ENCODE measurements at regions not wholly inside any gene's neighbourhood (a gene's known extent, or its start where the extent isn't known, plus 50 kb on each side); places are given as distances from the start of the nearest gene placed in this dataset.
"Not testable (repeated sequence)": the region's sequence is repeated elsewhere in the genome, so short reads cannot be mapped to it uniquely, and the experiment has no call there.

DNA sequence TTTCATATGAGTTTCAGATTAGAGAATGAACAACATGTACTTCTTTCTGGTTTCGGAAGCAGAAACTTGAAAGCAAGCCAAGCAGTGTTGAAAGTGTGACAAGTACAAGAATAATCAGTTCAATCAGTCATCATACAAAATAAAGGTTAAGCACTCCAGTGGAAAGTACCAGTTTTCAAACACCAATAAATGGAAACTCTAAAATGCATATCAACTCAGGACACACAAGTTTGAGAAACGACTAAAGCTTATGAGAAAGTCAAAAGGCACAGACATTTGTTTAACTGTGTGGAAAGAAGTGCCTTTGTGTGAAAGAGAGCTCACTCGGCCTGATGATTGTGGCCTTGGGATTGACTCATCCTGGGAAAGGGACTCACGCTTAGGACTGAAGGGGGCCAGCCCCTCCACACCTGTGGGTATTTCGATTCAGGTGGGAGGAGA lies 60.6 kb upstream of the AKR1C1 start:
- FAIRE-seq = peak; percentile 15

- not testable (repeated sequence) for FAIRE-seq
Observed at GRCh38 chr10:4903126-4903525, 60.1 kb upstream of the AKR1C1 start.

DNA sequence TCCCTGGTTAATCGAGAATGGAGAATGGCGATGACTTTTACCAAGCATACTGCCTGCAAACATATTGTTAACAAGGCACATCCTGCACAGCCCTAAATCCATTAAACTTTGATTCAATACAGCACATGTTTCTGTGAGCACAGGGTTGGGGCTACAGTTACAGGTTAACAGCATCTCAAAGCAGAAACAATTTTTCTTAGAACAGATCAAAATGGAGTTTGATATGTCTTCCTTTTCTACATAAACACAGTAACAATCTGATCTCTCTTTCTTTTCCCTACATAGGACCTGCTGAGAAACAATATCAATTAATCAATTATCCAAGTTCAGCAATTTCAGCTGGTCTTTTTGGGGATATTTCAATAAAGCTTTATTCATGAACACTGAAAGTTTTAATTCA lies 59.5 kb upstream of the AKR1C1 start:
- FAIRE-seq = not testable (repeated sequence)

- no peak for FAIRE-seq
Observed at GRCh38 chr10:4909118-4909517, 54.1 kb upstream of the AKR1C1 start.

Data from endometrium (tissue), 2 donors.